Natural killer cell (primary cell): ENCODE measurements at regions not wholly inside any gene's neighbourhood (a gene's known extent, or its start where the extent isn't known, plus 50 kb on each side); places are given as distances from the start of the nearest gene placed in this dataset.

Experiments used
- ATAC-seq, 3 donors: fragments of 150-1000 bp in 2 of 3; fragments of 200-7000 bp in 1 of 3; cut with Tn5 transposase; 1 replicate in 1 of 3; 2 replicates in 2 of 3; pipeline ENCODE4 v1.10.0; 2021; ENCODE audit warnings: mild to moderate bottlenecking in 2 of 3, moderate library complexity in 2 of 3
- DNase-seq, 2 donors: peaks; one replicate each; pipeline versions ENCODE4 v3.0.0 to v3.0.0-alpha.2; 2013 to 2021; ENCODE audit warnings: mixed read lengths in 1 of 2
- H3K27ac ChIP-seq: one replicate; pipeline ENCODE4 v1.5.1; 2013; ENCODE audit warnings: mild to moderate bottlenecking, low read length
- H3K27me3 ChIP-seq: one replicate; pipeline ENCODE4 v1.6.1; 2013; ENCODE audit warnings: low read length; ENCODE audit not compliant: control insufficient read depth, insufficient read depth
- H3K36me3 ChIP-seq: one replicate; pipeline ENCODE4 v1.6.1; 2013; ENCODE audit warnings: low read length; ENCODE audit not compliant: control insufficient read depth, insufficient read depth
- H3K4me1 ChIP-seq: one replicate; pipeline ENCODE4 v1.6.1; 2013; ENCODE audit warnings: low read length; ENCODE audit not compliant: control insufficient read depth, insufficient read depth
- H3K4me3 ChIP-seq: one replicate; pipeline ENCODE4 v1.5.1; 2013; ENCODE audit warnings: low read length
- H3K9me3 ChIP-seq: one replicate; pipeline ENCODE4 v1.6.1; 2013; ENCODE audit warnings: low read length; ENCODE audit not compliant: control insufficient read depth, insufficient read depth
- H3K27ac Mint-ChIP-seq, 2 donors: one replicate each; pipeline ENCODE4 v1.8.0; 2022; ENCODE audit warnings: mild to moderate bottlenecking in 2 of 2, mixed read lengths in 2 of 2, moderate library complexity in 1 of 2
- H3K27me3 Mint-ChIP-seq, 2 donors: one replicate each; pipeline ENCODE4 v1.8.0; 2022; ENCODE audit warnings: low read depth in 2 of 2, mixed read lengths in 2 of 2
- H3K36me3 Mint-ChIP-seq: one replicate; pipeline ENCODE4 v1.8.0; 2022; ENCODE audit warnings: mixed read lengths
- H3K4me1 Mint-ChIP-seq, 2 donors: one replicate each; pipeline ENCODE4 v1.8.0; 2022; ENCODE audit warnings: mixed read lengths in 2 of 2
- H3K4me3 Mint-ChIP-seq: one replicate; pipeline ENCODE4 v1.8.0; 2022; ENCODE audit warnings: mild to moderate bottlenecking, moderate library complexity, mixed read lengths
- H3K9me3 Mint-ChIP-seq, 2 donors: one replicate each; pipeline ENCODE4 v1.8.0; 2022; ENCODE audit warnings: mixed read lengths in 2 of 2
- WGBS: methylation state at CpG from one replicate; pipeline ENCODE4 v1.1.7; 2013; ENCODE audit warnings: missing lambda C conversion rate; ENCODE audit not compliant: insufficient coverage; 5-methylcytosine and 5-hydroxymethylcytosine counted together
- intact Hi-C: fragments of 100-400 bp; cut with micrococcal nuclease; formaldehyde crosslinking; loops from one replicate; pipeline ENCODE4 v1.14.2; 2022
- TF ChIP-seq, protein P1 (sequence below): fragments of 200-600 bp; IDR thresholded peaks from one replicate; pipeline ENCODE4 v1.8.0; 2022; ENCODE audit warnings: antibody characterized with exemption

DNA sequence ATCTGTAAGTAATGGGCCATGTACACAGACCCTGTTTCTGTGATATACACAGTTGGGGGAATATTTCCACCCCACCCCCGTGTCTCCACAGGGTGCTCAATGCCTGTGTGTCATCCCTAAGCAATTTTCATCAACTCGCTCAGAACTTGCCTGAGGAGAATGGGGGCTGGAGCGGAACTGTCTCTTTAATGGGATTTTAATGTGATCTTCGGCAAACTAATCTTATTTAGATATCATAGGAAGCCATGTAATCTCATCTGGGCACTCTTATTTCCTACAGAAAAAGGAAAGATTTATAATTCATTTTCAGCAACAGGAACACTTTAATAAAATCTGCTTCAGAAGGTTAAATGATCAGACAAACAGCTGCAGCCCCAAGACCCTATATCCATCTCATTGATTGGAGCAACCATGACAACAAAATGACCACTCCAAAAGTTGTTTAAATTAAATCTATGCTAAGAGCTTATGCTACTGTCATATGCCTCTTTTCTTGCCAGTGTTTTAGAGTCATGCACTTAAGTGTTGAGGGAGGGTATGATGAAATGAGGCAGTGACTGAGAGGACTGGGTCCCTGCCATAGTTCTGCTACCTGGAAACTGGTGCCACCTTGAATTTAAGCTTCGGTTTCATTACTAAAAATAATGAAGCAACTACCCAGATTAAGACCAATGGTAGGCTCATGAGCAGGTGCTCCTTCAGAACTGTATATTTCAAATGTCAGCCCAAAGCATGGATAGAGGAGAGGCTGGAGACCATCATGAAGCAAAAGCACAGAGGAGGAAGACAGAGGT lies 183.1 kb upstream of the DDX18 start:
- Mint-ChIP-seq H3K27ac (no peak overlapping the region), H3K4me3 (no peak overlapping the region), H3K9me3 (no peaks in the 10 kb centered on the region), H3K4me1 (no peaks in the 10 kb centered on the region), H3K36me3 (no peaks in the 10 kb centered on the region), H3K27me3 (no peaks in the 10 kb centered on the region)
- Histone ChIP-seq H3K36me3 (no peaks in the 10 kb centered on the region), H3K27me3 (no peaks in the 10 kb centered on the region), H3K4me3 (no peak overlapping the region), H3K27ac (no peak overlapping the region), H3K9me3 (no peaks in the 10 kb centered on the region), H3K4me1 (no peaks in the 10 kb centered on the region)
- intact Hi-C loops = no loop called here
- ATAC-seq = no peak
- WGBS = 65% methylated on average over 2 of the region's 5 CpGs
- TF ChIP-seq, protein P1, sequence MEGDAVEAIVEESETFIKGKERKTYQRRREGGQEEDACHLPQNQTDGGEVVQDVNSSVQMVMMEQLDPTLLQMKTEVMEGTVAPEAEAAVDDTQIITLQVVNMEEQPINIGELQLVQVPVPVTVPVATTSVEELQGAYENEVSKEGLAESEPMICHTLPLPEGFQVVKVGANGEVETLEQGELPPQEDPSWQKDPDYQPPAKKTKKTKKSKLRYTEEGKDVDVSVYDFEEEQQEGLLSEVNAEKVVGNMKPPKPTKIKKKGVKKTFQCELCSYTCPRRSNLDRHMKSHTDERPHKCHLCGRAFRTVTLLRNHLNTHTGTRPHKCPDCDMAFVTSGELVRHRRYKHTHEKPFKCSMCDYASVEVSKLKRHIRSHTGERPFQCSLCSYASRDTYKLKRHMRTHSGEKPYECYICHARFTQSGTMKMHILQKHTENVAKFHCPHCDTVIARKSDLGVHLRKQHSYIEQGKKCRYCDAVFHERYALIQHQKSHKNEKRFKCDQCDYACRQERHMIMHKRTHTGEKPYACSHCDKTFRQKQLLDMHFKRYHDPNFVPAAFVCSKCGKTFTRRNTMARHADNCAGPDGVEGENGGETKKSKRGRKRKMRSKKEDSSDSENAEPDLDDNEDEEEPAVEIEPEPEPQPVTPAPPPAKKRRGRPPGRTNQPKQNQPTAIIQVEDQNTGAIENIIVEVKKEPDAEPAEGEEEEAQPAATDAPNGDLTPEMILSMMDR = no peak
- no peak for DNase-seq

DNA sequence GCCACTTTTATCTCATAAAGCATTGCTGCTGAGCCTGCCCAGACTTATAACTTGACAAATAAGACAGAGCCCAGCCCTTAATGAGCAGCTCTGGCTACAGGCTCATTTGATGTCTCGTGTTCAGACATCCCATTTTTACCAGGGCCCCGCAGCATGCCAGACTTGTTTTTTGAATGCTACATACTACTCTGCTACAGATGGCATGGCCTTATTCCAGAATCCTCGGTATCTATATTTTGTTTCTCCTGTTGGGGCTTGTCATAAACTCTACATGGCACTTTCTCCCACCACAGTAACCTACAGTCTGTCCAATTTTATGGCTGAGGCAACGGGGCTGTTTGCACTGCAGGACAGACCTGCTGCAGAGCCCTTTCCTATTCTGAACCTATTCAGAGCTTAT lies 179.0 kb upstream of the DDX18 start:
- no peak overlapping the region for H3K4me3 Mint-ChIP-seq
- no peaks in the 10 kb centered on the region for H3K4me1 ChIP-seq
- intact Hi-C loops = no loop called here
- H3K4me1 Mint-ChIP-seq = no peaks in the 10 kb centered on the region
- no peaks in the 10 kb centered on the region for H3K27me3 ChIP-seq
- no peak overlapping the region for H3K27ac ChIP-seq
- TF ChIP-seq, protein P1 = no peak
- no peaks in the 10 kb centered on the region for H3K36me3 ChIP-seq
- no peak overlapping the region for H3K4me3 ChIP-seq
- 44% methylated on average over 4 of the region's 4 CpGs for WGBS
- no peaks in the 10 kb centered on the region for H3K27me3 Mint-ChIP-seq
- no peak for DNase-seq
- H3K36me3 Mint-ChIP-seq = no peaks in the 10 kb centered on the region
- peaks cover 0 to 3% of the 10 kb centered on the region in 2 donors for H3K9me3 Mint-ChIP-seq
- H3K9me3 ChIP-seq = no peaks in the 10 kb centered on the region
- ATAC-seq = no peak
- H3K27ac Mint-ChIP-seq = no peak overlapping the region

DNA sequence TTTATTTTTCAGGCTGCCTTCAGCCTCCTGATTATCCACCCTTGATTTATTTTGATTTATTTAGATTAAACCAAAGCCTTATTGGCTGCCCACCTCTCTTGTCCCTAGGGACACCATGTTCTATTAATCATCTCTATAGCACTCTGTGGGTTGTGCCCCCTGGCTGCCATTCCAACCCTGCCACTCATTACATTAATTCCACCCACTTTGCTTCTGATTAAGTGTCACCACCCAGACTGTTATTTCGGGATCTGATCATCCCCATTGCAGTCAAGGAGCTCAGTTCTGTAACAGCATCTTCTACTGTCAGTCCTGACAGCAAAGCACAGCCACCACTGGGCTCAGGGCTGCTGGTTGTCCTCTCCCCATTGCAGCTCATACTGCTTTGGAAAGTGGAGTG lies 175.1 kb upstream of the DDX18 start:
- Histone ChIP-seq H3K36me3 (no peaks in the 10 kb centered on the region), H3K4me1 (no peaks in the 10 kb centered on the region), H3K27ac (no peak overlapping the region), H3K4me3 (no peak overlapping the region), H3K9me3 (no peaks in the 10 kb centered on the region), H3K27me3 (no peaks in the 10 kb centered on the region)
- H3K4me3 Mint-ChIP-seq = no peak overlapping the region
- ATAC-seq (no peak), DNase-seq (no peak)
- no peaks in the 10 kb centered on the region for H3K4me1 Mint-ChIP-seq
- peaks cover 0 to 8% of the 10 kb centered on the region in 2 donors for H3K9me3 Mint-ChIP-seq
- no peaks in the 10 kb centered on the region for H3K27me3 Mint-ChIP-seq
- TF ChIP-seq, protein P1 = no peak
- H3K36me3 Mint-ChIP-seq = no peaks in the 10 kb centered on the region
- no peak overlapping the region for H3K27ac Mint-ChIP-seq
- intact Hi-C loops = no loop called here
- 61% methylated on average over 1 of the region's 1 CpG for WGBS

DNA sequence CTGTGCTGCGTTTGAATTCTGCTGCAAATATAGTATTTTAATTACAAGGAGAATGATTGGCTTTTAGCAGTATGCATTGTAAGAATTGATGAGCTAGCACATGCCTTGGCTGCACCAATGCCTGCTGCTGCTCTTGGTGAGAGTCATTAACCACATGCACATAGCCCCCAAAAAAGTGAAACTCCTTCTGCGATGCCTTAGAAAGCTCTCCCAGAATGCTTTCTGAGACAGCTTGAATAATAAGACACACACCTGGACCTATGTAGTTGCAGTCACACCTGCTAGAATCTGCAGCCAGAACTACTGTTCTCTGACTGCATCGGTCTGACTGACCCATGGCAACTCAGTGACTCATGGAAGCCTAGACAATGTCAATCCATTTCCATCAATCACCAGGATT lies 170.1 kb upstream of the DDX18 start:
- no peaks in the 10 kb centered on the region for H3K4me1 Mint-ChIP-seq
- no peak overlapping the region for H3K27ac Mint-ChIP-seq
- Histone ChIP-seq H3K4me1 (no peaks in the 10 kb centered on the region), H3K9me3 (no peaks in the 10 kb centered on the region), H3K36me3 (no peaks in the 10 kb centered on the region), H3K4me3 (no peak overlapping the region), H3K27me3 (no peaks in the 10 kb centered on the region), H3K27ac (no peak overlapping the region)
- no peaks in the 10 kb centered on the region for H3K27me3 Mint-ChIP-seq
- no peaks in the 10 kb centered on the region for H3K36me3 Mint-ChIP-seq
- peaks cover 0 to 9% of the 10 kb centered on the region in 2 donors for H3K9me3 Mint-ChIP-seq
- TF ChIP-seq, protein P1 = no peak
- intact Hi-C loops = no loop called here
- ATAC-seq (no peak), DNase-seq (no peak)
- H3K4me3 Mint-ChIP-seq = no peak overlapping the region
- WGBS = 58% methylated on average over 3 of the region's 3 CpGs
